ENCODE measurements at regions not wholly inside any gene's neighbourhood (a gene's known extent, or its start where the extent isn't known, plus 50 kb on each side); places are given as distances from the start of the nearest gene placed in this dataset.

DNA sequence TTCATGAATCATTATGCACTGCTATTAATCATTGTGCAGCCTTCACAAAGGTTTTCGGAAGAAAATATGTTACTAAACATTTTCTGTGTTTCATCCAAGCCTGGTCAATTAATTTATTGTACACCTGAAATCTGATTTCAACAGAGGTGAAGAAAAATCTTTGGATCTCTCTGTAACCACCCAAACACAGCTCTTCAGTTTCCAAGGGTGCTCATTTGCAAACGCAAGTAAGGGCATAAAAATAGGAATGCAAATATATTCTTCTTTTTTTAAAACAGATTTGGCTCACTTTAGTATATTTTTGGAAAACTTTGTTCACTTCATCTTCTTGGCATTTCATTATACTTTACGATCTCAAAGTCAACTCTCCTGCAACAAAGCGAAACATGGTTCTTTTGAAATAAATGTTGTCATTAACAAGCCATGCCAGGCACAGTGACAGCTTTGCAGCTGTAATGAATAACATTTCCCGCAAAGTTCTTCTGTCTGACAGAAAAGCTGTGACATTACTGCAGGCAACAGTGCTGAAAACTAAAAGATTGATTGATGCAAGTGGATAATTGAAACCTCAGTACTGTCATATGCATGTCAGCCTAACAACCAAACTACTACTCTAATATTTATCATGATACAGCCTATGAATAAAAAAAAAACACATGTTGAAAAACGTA is 348.3 kb downstream of the FRK start:
- DNase-seq, result no peak

DNA sequence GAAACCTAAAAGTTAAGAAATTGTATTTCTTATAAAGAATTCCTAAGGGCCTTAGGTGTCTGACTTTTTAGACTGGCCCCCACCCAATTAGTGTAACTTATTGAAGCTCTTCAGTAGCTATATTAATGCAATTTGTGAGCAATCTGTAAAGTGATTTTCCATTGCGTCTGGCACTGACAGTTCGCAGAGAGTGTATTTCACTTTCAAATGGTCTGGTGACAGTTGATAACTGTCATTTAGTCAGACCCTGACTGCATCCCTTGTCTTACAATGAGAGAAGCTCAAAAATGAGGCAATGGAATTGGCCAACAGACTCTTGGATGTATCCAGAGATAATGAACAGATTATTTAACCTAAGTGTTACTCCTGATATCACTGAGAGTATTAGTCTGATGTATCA is 351.8 kb downstream of the FRK start:
- no peak for DNase-seq

DNA sequence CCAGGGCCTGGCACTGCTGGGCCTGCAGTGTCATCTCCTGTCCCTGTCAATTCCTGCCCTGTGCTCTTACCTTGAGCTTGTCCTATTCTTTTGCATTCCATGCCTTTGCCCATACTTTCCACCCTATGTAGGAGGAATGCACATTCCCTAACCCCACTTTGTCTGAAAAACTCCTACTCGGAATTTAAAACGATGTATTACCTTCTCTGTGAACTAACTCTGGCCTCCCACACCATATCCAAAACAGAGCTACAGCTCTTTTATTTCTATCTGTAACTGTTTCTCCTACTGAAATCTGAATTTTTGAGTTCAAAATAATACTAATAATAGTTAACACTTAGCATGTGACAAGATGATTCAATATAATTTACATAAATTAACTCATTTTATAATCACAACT is 353.7 kb downstream of the FRK start:
- DNase-seq, result no peak

DNA sequence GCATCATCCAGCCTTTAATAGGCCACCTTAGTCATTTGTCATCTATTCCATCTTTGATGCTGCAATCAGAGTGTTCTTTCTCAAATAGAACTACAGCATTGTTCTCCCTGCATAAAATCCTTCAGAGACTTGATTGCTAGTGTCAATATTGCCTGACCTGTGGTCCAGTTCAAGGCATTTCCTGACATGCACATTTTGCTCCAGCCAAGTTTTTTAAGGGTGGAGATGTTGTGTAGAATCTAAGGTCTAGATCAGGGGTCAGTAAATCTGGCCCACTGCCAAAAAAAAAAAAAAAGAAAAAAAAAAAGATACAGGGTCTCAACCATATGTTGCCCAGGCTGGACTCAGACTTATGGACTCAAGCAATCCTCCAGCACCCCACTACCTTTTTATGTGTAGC is 354.4 kb downstream of the FRK start:
- DNase-seq, result no peak

DNA sequence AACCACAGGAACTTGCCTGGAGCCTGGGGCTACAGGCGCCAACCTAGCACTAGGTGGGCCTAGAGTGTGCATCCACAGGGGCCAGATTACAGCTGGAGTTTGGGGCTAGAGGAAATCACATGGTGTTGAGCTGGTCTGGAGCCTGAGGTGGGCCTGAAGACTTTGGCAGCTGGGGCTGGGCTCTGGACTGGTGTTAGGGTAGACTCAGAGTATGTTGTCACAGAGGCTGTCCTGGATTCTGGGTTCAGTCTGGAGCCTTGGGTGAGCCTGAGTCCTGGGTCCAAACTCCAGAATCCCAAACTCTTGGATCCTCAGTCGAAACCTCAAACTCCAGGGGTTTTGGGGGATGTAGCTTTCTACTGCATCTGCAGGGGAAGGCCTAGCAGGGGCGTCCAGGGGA is 356.7 kb downstream of the FRK start:
- no peak for DNase-seq

DNA sequence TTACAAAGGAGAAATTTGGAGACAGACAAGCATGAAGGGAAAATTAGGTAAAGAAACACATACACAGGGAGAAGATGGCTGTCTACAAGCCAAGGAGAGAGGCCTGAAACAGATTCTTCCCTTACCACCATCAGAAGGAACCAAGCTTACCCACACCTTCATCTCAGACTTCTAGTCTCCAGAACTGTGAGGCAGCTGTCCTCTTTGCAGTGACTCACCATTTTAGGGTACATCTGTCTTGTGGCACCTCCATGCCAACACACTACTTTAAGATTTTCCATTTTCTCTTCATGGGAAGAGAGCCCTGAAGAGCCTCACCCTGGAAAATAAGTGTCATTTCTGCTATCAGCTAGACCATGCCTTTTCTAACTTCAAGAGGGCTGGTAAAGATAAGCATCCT is 369.3 kb downstream of the FRK start:
- DNase-seq, result no peak

DNA sequence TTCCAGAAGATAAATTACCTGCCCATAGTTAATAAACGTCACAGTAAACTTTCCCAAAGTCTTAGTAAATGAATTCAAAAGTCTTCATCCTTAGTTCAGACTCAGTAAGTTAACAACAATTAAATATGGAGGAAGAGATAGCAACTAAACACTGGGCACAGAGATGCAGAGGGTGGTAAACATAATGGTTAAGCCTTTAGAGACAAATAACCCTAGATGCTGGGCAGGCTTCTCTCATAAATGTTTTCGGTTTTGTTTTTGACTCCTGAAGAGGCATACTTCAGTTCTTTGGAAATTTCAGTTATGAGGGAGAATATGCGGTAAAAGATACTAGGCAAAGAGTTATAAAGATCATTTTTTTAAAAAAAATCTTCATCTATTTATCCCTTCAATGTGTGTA is 369.8 kb downstream of the FRK start:
- no peak for DNase-seq

DNA sequence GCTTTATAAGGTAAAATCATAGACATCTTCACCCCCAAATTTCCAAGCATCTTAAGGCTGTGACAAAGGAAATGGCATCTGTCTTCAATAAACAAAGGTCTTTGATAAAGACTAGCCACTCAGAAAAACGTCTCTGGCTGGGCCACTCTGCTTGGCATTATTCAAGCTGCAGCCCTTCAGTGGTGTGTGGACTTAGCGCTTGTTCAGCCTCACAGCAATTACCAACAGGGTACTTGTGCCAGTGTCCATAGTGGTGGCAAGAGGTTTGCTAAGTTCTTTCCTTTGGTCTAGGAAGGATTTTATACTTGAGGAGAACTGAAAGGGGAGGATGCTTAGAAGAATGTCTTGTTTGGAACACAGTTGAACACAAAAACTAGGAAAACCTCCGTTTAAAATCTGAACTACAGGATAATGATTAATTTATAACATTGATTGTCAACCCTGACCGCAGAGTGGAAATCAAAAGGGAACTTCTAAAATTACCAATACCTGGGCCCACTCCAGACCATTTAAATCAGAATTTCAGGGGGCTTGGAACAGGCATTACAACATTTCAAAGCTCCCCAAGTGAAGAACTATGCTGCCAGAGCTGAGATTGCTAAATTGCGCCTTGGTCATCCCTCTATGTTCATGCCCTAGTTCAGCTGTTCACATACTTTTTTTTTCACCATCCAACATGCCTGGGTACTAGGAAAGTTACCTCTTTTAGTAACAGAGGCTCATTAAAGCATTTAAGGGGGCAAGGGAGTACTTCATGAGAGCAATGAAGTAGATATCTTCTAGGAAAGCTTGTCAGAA is 378.5 kb downstream of the FRK start:
- DNase-seq, result no peak

DNA sequence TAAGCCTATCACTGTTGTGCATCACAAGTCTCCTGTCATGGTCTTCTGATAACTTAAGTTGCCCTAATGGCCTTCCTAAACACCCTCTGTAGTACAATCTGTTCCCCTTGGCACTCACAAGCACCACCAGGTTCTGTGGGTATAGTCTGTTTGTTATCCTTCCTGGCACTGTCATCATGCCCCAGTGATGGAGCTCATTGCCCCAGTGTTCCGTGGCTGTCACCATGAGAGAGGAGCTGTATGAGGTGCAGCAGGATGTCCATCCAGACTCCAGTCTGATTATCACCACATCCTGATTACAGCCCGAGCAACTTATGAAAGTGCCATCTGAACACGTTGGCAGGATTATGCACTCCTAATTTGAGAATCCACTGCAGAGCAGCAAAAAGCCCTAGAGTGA is 380.1 kb downstream of the FRK start:
- no peak for DNase-seq

DNA sequence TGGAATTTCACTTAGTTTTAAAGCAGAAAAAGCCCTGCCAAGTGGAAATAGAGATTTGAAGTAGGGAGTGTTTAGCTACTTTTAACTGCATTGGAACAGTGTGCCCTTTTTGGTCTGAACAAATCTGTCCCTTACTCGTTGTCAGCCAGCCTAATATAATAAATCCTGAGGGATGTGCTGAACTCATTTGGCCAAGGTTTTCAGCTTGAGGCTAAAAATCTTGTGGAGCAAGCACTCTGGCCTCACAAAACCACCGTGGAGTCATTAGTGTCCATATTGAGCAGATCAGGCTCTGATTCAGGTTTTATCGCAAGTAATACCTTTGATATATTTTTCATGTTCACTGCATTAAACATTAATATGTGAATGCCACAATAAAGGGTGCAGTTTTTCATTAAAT is 383.5 kb downstream of the FRK start:
- DNase-seq, result no peak

DNA sequence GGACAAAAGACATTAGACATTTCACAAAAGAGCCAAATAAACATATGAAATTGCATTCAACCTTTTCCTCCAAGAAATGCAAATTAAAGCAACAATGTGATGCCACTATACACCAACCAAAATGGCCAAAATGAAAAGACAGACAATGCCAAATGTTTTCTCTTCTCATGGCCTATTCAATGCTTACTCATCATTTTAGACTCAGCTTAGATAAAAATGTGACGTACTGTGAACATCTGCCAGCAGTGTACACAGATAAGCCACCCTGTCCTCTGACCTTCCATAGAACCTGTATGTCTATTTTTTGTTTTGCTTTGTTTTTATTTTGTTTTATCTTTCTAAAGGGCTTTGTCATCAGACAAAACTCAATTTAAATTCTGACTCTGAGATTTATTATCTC is 385.2 kb downstream of the FRK start:
- no peak for DNase-seq

DNA sequence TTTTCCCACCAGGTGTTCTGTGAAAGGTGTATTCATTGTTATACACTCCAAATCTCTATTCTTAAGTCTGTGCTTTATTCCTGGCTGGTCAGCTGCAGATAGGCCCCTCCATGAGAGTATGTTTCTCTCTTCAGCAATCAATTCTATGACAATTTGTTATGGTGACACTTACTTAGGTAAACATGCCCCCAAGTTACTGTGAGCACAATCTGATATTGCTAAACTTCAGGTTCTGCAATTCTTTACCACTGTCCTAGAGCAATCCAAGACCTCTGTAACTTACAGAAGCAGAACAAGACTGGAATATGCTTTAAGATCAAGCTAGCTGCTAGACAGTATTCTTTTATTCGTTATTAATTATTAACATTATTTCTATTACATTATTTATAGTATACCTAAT is 391.9 kb downstream of the FRK start:
- DNase-seq, result no peak

DNA sequence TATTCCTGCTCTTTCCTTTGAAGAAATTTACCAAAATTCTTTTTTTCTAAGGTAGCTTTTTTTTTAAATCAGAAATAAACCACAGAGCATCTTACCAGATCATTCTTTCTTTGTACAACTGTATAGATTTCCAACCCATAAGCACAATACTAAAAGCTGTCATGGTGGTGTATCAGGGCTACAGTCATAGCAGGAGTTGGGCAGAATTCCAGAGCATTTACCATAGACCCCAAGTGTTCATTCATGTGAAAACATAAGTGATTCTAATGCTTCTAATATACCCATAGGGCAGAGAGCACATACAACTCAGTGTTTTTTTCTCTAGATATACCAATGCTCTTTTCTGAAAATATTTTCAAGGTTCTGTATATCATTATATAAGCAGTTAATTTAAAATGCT is 392.5 kb downstream of the FRK start:
- no peak for DNase-seq

DNA sequence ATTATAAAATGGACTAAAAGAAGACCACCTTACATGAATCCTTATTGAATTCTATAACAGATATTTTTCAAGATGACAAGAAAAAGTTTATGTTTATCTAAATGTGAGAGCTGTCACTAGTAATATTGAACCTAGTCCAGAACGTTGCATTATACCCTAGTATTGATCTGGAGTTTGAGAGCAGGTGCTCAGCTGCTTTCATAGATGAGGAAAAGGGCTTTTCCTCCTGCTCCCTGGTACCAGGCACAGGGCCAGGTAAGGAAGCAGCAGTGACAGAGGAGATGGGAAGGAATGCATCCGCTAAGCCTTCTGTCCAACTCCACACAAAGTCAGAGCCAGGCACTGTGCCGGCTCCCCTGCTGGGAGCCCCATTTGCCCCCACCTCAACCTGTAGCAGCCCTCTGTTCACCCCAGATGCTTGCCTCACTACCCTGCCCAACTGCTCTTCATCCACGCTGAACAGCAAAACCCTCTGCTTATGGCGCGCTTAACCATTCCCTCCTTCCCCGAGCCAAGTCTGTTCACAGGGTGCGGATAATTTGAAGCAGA is 393.1 kb downstream of the FRK start:
- DNase-seq, result peak; percentile 91

DNA sequence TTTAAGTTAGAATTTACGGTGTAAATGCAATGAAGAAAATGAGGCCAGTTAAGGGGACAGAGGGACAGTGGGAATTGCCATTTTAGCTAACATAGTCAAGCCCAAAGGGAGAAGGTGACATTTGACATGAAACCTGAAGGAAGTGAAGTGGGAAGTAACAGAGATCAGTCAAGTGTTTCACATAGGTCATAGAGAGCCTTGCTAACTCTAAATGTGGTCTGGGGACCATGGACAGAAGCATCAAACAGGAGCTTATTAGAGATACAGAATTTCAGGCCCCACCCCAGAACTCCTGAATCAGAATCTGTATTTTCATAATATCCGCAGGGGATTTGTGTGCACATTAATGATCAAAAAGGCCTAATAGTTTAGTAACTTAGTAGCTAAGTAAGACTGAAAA is 393.7 kb downstream of the FRK start:
- no peak for DNase-seq

DNA sequence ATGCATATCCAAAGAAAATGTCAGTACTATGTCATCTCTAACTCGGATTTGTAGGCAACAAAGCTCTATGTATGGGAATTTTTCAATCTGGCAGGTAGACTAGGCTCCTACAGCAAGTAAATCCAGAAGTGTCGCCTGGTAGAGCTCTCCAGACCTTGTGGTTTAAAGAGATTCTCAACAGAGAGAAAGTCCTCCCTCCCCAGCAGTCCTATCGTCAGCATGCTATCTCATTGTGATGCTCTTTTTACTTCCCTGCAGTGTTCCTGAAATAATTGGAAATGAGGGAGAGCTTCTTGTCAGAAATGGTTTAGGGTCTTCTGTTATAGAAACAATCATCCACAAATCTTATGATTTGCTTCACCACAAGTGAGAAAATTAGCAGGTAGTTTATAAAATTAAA is 395.4 kb downstream of the FRK start:
- no peak for DNase-seq

DNA sequence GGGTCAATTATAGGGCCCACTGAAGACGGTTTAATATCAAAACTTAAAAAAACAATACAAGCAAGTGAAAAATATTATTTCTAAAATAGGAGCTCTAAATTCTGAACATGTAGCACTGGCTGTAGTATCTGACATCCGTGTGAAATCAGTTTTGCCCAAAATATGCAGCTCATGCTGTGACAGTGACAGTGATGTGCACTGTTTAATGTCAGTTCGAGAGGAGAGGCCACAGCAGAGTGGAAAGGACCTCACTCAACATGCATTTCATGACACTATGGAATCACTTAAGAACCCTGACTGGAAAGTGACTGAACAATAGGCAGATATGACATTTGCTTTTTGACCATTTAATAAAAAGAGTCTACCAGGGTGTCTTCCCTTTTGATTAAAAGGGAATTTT is 397.0 kb downstream of the FRK start:
- DNase-seq, result no peak

DNA sequence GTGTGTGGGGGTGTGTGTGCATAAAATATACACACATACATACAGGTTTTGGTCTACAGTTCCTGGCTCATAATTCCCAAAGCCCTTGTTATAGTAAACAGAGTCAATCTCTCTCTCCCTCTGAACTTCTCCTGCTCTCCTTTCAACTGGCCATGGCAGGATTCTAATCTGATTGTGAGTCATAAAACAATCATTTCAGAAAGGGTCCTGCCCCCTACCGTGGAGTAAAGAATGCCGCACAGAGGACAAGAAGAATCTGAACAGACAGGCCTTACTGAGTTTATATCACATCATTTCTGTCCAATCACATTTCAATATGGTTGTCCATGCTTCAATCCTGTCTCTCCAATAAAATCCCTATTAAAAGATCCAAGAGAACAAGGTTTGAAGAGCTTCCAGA is 416.9 kb downstream of the FRK start:
- DNase-seq, result no peak

DNA sequence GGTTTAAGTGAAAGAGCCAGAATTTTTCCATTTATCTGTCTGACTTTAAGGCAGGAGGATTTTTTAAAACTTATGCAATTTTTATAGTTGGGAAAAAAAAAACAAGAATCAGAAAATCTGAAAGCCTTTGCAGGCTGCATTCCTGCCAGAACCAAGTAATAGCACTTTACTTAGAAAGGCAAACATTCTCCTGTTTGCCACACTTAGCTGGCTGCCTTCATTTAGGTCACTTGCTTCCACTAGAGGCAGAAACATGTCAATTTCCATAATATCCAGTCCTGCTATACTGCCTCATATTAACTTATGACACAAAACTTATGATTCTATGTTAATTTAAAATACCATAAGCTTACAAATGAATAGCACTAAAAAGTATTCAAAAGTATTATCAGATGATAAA is 425.8 kb downstream of the FRK start:
- no peak for DNase-seq

DNA sequence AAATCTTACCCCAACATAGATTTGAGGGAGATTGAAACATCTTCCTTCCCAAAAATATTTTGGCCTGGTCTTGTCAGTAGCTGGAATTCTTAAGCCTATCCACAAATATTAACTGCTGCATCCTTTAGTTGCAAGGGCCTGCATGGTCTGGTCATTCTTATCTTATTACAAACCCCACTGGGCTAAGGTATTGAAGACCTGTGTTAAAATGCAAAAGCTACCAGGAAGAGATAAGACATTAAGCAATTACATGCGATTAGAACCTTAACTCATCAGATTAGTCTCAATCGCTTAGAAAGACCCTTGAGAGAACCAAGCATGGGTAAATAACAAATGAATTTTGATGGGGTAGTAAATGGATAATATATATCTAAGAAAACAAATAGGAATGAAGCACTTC is 426.6 kb downstream of the FRK start:
- no peak for DNase-seq

DNA sequence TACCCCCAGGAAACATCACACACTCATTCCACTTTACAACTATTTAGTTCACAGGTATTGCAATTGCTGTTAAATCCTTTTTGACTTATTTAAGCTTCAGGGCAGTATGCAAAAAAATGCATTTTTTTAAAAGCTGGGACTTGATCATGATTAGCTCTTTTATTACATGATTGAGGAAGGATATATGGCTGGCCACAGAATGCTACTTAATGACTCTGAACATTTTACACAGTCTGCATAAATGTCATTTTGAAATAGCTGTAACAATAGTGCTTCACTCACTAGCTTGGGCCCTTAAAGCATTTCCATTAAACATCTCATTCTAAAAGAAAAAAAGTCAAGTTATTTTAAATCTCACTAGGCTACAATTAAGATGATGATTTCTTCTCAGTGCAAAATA is 429.7 kb downstream of the FRK start:
- DNase-seq, result no peak

DNA sequence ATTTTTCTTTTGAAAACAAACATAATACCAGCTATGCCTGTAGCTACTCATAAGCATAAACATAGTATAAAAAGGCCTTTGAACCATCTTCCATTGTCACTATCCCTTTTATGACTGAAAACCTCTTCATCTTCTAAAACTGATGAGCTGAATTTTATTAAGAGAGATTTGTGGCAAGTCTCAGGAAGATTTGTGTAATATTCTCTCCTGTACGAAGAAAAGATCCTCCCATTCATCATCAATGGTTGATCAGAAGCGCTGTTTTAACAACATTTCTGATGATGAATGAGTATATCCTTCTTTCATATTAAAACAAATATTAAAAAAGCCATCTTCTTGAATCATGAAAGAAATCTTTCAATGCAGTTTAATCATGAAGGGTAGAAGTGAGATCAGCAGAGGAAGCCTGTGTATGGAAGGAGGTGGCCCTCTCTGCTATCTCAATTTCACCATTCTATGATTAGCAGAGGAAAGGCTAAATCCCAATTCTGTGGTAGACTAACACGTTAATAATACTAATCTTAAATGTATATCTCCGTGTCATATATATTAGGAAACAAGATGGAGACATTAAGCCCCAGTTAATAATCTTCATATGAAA is 430.2 kb downstream of the FRK start:
- no peak for DNase-seq

DNA sequence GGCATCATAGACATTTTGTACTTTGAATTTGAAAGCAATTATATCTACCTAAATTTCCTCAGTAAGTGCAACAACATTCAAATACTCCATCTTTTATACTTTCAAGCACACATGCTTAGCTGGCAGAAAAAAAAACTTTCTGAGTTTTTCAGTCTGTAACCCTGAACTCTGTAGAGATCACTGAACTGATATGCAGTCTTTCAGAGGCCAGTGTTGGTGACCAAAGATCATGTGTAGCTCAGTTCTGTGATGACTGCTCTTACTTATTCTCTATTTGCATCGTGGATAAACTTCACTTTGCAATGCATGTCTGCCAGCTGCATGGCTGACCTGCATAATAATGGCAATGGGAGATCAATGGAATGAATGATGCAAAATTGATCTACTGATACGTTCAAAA is 431.3 kb downstream of the FRK start:
- DNase-seq, result no peak

DNA sequence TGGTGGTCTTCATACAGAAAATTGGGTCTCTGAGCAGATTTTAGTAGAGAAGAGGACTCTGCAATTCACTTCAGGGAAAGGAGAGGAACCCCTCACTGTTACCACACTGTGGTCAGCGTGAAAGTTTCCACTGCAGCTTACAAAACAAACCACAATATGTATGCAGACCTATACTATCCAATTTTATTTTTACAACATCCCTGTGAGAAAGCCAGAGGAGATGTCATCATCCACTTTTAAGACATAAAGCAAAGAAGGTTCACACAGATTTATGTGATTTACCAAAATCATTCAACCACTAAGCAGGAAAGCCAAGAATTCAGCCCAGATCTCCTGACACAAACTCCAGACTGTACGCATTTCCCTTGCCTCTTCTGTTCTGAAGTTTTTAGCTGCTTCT is 442.4 kb downstream of the FRK start:
- no peak for DNase-seq
